ENCODE measurements at regions not wholly inside any gene's neighbourhood (a gene's known extent, or its start where the extent isn't known, plus 50 kb on each side); places are given as distances from the start of the nearest gene placed in this dataset.

DNA sequence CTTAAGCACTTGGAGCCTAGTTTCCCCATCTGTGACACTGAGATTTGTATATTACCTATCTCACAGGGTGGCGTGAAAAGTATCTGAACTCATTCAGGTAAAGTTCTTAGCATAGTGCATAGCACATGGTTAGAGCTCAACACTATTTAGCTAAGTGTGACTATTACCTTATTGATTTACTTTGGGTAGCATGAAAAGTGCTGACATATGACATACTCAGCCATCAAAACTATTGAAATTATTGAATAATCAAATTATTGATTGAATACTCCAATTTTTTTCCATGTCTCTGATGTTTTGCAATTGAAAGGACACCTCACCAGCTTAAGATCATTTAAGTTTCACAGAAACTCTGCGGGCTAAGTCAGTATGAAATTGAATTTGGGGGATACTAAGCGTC lies 715.0 kb downstream of the EFNB2 start:
- ATAC-seq (no peak), DNase-seq (ENCODE audit: low spot score) (no peak)
- H3K4me1 Mint-ChIP-seq (ENCODE audit: low read depth in 2 of 2), result no peaks in the 10 kb centered on the region
- H3K27me3 Mint-ChIP-seq, result no peaks in the 10 kb centered on the region
- H3K4me3 Mint-ChIP-seq, result no peak overlapping the region
- H3K36me3 Mint-ChIP-seq, result no peaks in the 10 kb centered on the region
- H3K9me3 Mint-ChIP-seq, result no peaks in the 10 kb centered on the region
- no peak overlapping the region for H3K27ac Mint-ChIP-seq

- no peaks in the 10 kb centered on the region for H3K4me1 Mint-ChIP-seq (ENCODE audit: low read depth in 2 of 2)
- no peak for DNase-seq (ENCODE audit: low spot score)
- no peaks in the 10 kb centered on the region for H3K27me3 Mint-ChIP-seq
- H3K36me3 Mint-ChIP-seq, result no peaks in the 10 kb centered on the region
- H3K4me3 Mint-ChIP-seq, result no peak overlapping the region
- no peak for ATAC-seq
- no peak overlapping the region for H3K27ac Mint-ChIP-seq
- H3K9me3 Mint-ChIP-seq, result peaks cover 3% of the 10 kb centered on the region
Measured at GRCh38 chr13:105817498-105817897, 718.0 kb downstream of the EFNB2 start.

- no peaks in the 10 kb centered on the region for H3K36me3 Mint-ChIP-seq
- DNase-seq (ENCODE audit: low spot score), result no peak
- no peak overlapping the region for H3K4me3 Mint-ChIP-seq
- H3K9me3 Mint-ChIP-seq, result peaks cover 3% of the 10 kb centered on the region
- no peaks in the 10 kb centered on the region for H3K4me1 Mint-ChIP-seq (ENCODE audit: low read depth in 2 of 2)
- no peak for ATAC-seq
- H3K27me3 Mint-ChIP-seq, result no peaks in the 10 kb centered on the region
- H3K27ac Mint-ChIP-seq, result no peak overlapping the region
Measured at GRCh38 chr13:105816994-105817393, 718.5 kb downstream of the EFNB2 start.

DNA sequence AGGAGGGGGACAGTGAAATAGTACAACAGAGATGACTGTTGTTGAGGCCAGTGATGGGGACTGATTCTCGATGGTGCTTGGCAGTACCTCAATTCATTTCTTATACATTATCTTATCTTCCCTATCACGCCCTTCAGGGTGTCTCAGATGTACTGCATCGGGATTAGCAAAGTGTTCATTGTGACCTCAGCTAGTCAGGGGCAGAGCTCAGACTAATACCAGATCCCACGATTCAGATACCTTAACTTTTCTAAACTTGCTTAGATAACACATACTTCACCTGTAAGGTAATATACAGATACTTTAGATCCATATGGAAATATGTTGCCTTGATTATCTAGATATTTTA lies 720.6 kb downstream of the EFNB2 start:
- Mint-ChIP-seq H3K4me3 (no peak overlapping the region), H3K27ac (no peak overlapping the region), H3K4me1 (ENCODE audit: low read depth in 2 of 2) (no peaks in the 10 kb centered on the region), H3K9me3 (peaks cover 6% of the 10 kb centered on the region), H3K27me3 (no peaks in the 10 kb centered on the region), H3K36me3 (no peaks in the 10 kb centered on the region)
- ATAC-seq (no peak), DNase-seq (ENCODE audit: low spot score) (no peak)

DNA sequence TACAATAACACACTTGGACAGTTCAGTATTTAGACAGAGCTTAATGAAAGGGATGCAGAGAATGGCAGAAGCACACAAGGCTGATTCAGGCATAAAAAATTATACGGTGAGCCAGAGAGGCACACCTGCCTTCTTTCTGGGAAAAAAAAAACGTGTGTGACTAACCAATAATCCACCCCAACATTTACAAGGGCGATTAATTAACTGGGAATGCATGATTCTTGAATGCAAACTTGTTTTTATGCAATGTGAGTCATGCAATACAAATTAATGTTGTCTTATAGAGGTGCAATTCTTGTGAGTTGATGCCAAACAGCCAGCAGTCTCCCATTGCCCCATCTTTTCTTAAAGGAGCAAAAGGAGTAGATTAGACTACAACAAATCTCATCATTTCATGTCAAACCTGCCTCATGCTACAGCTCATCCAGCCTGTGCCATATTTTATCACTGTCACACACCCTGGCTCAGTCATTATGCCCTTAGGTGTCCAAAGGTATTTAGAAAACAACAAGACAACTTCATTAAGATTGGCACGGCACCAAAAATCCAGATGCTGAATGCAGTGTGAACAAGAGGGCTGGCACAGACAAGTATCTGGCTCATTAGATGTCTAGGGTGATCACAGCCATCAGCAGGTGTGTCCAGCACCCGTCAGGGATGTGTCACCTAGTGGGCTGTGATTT lies 721.1 kb downstream of the EFNB2 start:
- Mint-ChIP-seq H3K4me3 (no peak overlapping the region), H3K27me3 (no peaks in the 10 kb centered on the region), H3K27ac (no peak overlapping the region), H3K9me3 (peaks cover 9% of the 10 kb centered on the region), H3K36me3 (no peaks in the 10 kb centered on the region), H3K4me1 (ENCODE audit: low read depth in 2 of 2) (no peaks in the 10 kb centered on the region)
- ATAC-seq, result no peak
- DNase-seq (ENCODE audit: low spot score), result no peak

DNA sequence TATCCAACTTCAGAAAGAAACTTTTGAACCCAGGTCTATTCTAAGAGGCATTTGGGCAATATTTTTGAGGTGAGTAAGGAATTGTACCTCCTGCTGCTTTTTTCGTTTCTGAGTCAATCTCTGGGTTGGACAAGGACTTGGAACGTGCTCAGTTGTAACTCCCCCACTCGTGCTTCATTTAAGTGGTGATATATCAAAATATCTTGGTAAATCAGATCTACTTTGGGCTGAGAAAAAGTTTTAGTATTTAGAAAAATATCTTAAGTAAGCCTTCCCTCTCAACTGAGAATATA lies 728.9 kb downstream of the EFNB2 start:
- Mint-ChIP-seq H3K27me3 (no peaks in the 10 kb centered on the region), H3K36me3 (peaks cover 6% of the 10 kb centered on the region), H3K27ac (no peak overlapping the region), H3K4me1 (ENCODE audit: low read depth in 2 of 2) (no peaks in the 10 kb centered on the region), H3K4me3 (no peak overlapping the region), H3K9me3 (peaks cover 25% of the 10 kb centered on the region)
- DNase-seq (ENCODE audit: low spot score), result no peak
- no peak for ATAC-seq

GRCh38 chr13:105805892-105806627 lies 729.4 kb downstream of the EFNB2 start:
- Mint-ChIP-seq H3K27me3 (no peaks in the 10 kb centered on the region), H3K27ac (no peak overlapping the region)
- ATAC-seq, result no peak

DNA sequence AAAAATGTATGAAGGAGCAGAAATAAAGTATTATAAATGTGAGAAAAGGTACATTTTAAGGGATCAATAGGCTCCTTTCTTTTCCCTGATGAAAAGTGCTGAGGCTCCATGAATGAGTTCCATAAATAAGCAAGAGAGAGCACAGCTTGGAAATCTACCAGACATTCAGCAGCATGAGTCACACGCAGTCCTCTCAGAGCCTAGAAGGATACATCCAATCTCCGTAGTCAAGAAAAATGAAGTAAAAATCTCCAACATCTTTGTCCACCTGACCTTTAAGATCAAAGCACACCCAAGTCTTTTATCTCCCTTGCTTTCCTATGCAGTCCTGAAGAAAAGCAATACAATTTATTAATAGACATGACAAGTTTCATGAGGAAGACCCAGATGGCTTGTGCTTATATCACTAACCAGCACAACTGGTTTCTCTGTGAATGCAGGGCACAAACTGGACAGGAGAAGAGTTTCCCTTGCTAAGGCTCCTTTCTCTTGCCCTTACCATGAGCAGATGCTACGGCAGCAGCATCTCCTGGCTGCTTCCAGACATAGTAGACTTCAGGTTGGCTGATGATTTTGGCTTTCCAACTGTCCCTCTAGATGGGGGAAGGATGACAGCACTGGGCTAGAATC lies 730.8 kb downstream of the EFNB2 start:
- no peaks in the 10 kb centered on the region for H3K27me3 Mint-ChIP-seq
- no peaks in the 10 kb centered on the region for H3K4me1 Mint-ChIP-seq (ENCODE audit: low read depth in 2 of 2)
- ATAC-seq (no peak), DNase-seq (ENCODE audit: low spot score) (no peak)
- H3K36me3 Mint-ChIP-seq, result peaks cover 6% of the 10 kb centered on the region
- no peak overlapping the region for H3K4me3 Mint-ChIP-seq
- H3K27ac Mint-ChIP-seq, result no peak overlapping the region
- peaks cover 21% of the 10 kb centered on the region for H3K9me3 Mint-ChIP-seq

More at GRCh38 chr13:105805892-105806627, 729.4 kb downstream of the EFNB2 start:
- H3K4me3 Mint-ChIP-seq, result no peak overlapping the region
- DNase-seq (ENCODE audit: low spot score), result no peak
- H3K36me3 Mint-ChIP-seq, result peaks cover 6% of the 10 kb centered on the region
- H3K4me1 Mint-ChIP-seq (ENCODE audit: low read depth in 2 of 2), result no peaks in the 10 kb centered on the region
- H3K9me3 Mint-ChIP-seq, result peaks cover 25% of the 10 kb centered on the region

GRCh38 chr13:105799155-105799554 lies 736.3 kb downstream of the EFNB2 start:
- Mint-ChIP-seq H3K4me3 (no peak overlapping the region), H3K36me3 (no peaks in the 10 kb centered on the region), H3K27me3 (no peaks in the 10 kb centered on the region), H3K4me1 (ENCODE audit: low read depth in 2 of 2) (no peaks in the 10 kb centered on the region), H3K27ac (no peak overlapping the region), H3K9me3 (peaks cover 4% of the 10 kb centered on the region)
- DNase-seq (ENCODE audit: low spot score), result no peak
- no peak for ATAC-seq

DNA sequence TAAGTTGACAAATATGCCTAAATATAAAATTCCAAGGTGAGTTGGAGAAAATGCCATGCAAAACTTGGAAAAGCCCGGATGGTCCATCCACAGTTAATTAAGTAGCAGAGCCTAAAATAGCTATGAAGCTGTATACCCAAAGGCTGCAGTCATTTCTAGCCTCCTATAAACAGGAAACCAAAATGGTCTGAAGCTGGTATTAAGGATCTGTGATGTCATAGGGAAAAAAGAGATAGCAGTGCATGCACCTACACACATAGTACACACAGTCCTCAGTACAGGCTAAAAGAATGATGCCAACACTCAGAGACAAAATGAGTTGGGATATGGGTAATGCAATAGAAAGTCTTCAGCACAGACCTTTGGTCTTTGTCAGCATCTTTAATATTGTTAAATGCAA lies 736.9 kb downstream of the EFNB2 start:
- H3K4me1 Mint-ChIP-seq (ENCODE audit: low read depth in 2 of 2), result no peaks in the 10 kb centered on the region
- H3K9me3 Mint-ChIP-seq, result peaks cover 7% of the 10 kb centered on the region
- H3K4me3 Mint-ChIP-seq, result no peak overlapping the region
- H3K27ac Mint-ChIP-seq, result no peak overlapping the region
- H3K27me3 Mint-ChIP-seq, result no peaks in the 10 kb centered on the region
- no peaks in the 10 kb centered on the region for H3K36me3 Mint-ChIP-seq
- DNase-seq (ENCODE audit: low spot score), result no peak
- no peak for ATAC-seq

DNA sequence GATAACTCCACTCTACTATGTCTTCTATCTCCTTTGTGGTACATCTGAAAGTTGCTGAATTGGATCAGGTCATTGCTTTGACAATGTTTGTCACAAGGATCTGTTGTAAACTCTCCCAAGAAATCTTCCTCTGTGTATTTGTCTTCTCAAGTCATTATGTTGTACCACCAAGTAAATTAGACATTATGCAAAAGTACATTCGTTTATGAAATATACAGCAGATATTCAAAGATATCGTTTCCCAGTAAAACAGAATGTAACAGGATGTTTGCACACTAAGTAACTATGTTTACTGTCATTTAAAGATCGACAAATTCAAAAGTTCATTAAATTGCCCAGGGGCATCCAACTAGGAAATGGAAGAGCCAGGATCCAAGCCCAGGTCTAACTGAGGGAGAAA lies 739.4 kb downstream of the EFNB2 start:
- DNase-seq (ENCODE audit: low spot score) (no peak), ATAC-seq (no peak)
- Mint-ChIP-seq H3K36me3 (no peaks in the 10 kb centered on the region), H3K27me3 (no peaks in the 10 kb centered on the region), H3K4me3 (no peak overlapping the region), H3K9me3 (peaks cover 7% of the 10 kb centered on the region), H3K27ac (no peak overlapping the region), H3K4me1 (ENCODE audit: low read depth in 2 of 2) (no peaks in the 10 kb centered on the region)

GRCh38 chr13:105790923-105791322 lies 744.5 kb downstream of the EFNB2 start:
- no peak overlapping the region for H3K27ac Mint-ChIP-seq
- ATAC-seq, result no peak
- no peaks in the 10 kb centered on the region for H3K27me3 Mint-ChIP-seq
- no peak overlapping the region for H3K4me3 Mint-ChIP-seq
- DNase-seq (ENCODE audit: low spot score), result no peak
- no peaks in the 10 kb centered on the region for H3K36me3 Mint-ChIP-seq
- peaks cover 9% of the 10 kb centered on the region for H3K9me3 Mint-ChIP-seq
- no peaks in the 10 kb centered on the region for H3K4me1 Mint-ChIP-seq (ENCODE audit: low read depth in 2 of 2)

DNA sequence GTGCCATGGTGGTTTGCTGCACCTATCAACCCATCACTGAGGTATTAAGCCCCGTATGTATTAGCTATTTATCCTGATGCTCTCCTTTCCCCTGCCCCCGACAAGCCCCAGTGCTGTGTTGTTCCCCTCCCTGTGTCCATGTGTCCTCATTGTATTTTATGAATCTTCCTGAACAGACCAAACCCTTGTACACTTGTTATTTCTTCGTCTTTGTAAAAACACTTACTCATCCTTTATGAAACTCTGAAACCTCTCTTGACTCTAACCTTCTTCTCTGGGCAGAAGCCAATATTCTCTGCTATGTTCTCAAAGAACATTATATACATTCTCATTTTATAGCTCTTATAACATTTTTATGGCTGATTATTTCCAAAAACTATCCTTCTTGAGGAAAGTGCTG lies 746.9 kb downstream of the EFNB2 start:
- no peak overlapping the region for H3K27ac Mint-ChIP-seq
- ATAC-seq (no peak), DNase-seq (ENCODE audit: low spot score) (no peak)
- peaks cover 5% of the 10 kb centered on the region for H3K9me3 Mint-ChIP-seq
- no peak overlapping the region for H3K4me3 Mint-ChIP-seq
- no peaks in the 10 kb centered on the region for H3K27me3 Mint-ChIP-seq
- H3K4me1 Mint-ChIP-seq (ENCODE audit: low read depth in 2 of 2), result no peaks in the 10 kb centered on the region
- H3K36me3 Mint-ChIP-seq, result no peaks in the 10 kb centered on the region

DNA sequence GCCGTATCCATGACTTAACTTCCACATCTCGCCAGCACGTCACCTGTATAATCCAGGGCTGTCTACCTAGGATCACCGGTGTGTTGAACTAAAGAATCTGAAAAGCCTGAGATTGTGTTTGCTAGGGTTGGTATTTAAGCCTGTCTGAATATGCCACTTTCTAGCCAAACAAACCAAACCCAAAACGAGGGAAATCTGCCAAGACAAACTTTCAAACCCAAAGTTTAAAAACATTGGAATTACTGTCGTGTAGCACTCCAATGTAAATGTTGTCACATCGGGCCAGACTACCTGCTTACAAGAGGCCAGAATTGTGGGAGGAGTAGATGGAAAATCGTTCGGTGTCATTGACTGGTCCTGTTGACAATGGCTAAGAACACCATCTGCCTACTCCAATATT lies 747.8 kb downstream of the EFNB2 start:
- DNase-seq (ENCODE audit: low spot score), result no peak
- H3K36me3 Mint-ChIP-seq, result no peaks in the 10 kb centered on the region
- H3K27ac Mint-ChIP-seq, result no peak overlapping the region
- ATAC-seq, result no peak
- no peaks in the 10 kb centered on the region for H3K27me3 Mint-ChIP-seq
- H3K4me1 Mint-ChIP-seq (ENCODE audit: low read depth in 2 of 2), result no peaks in the 10 kb centered on the region
- H3K9me3 Mint-ChIP-seq, result peaks cover 5% of the 10 kb centered on the region
- H3K4me3 Mint-ChIP-seq, result no peak overlapping the region
